Panc1 (cell line): ENCODE measurements at regions not wholly inside any gene's neighbourhood (a gene's known extent, or its start where the extent isn't known, plus 50 kb on each side); places are given as distances from the start of the nearest gene placed in this dataset.

ENCODE experiments used
- ATAC-seq: fragments of 200-7000 bp; cut with Tn5 transposase; 2 replicates; pipeline ENCODE4 v1.9.1; 2020; ENCODE audit warnings: mild to moderate bottlenecking, moderate library complexity
- BruUV-seq: library from RNA; stranded (reverse); fragments of 400-500 nt; replicated peaks from 2 replicates; lab custom pipeline; 2021; lab: Mats Ljungman, UMichigan
- CTCF ChIA-PET: fragments of 300-600 bp; sonication (Branson Sonifier 250); formaldehyde crosslinking; loops from one replicate; lab custom pipeline; 2022; ENCODE audit warnings: antibody characterized with exemption; lab: Charles Lee
- POLR2A ChIA-PET: fragments of 300-600 bp; sonication (Branson Sonifier 250); formaldehyde crosslinking; loops from one replicate; lab custom pipeline; 2022; ENCODE audit warnings: antibody characterized with exemption; lab: Charles Lee
- DNase-seq: peaks from one replicate; pipeline ENCODE4 v3.0.0-alpha.2; 2010; ENCODE audit warnings: low read depth, low spot score
- H3K27ac ChIP-seq: 2 replicates; pipeline ENCODE4 v1.5.1; 2011; ENCODE audit warnings: mild to moderate bottlenecking, low read length, inconsistent platforms
- H3K27me3 ChIP-seq: fragments of 200-500 bp; sonication (Bioruptor generic); 2 replicates; pipeline ENCODE4 v1.6.0; 2014; ENCODE audit warnings: low read length, inconsistent platforms; ENCODE audit not compliant: control insufficient read depth, insufficient read depth
- H3K36me3 ChIP-seq: fragments of 200-500 bp; sonication (Bioruptor generic); 2 replicates; pipeline ENCODE4 v1.5.1; 2014; ENCODE audit warnings: inconsistent platforms, mild to moderate bottlenecking, low read length, moderate library complexity; ENCODE audit not compliant: control insufficient read depth, insufficient read depth
- H3K4me1 ChIP-seq: 2 replicates; pipeline ENCODE4 v1.5.1; 2011; ENCODE audit warnings: inconsistent platforms, mild to moderate bottlenecking, low read length, moderate library complexity; ENCODE audit not compliant: control insufficient read depth, insufficient read depth
- H3K4me3 ChIP-seq, 2 experiments: 2 replicates each; pipeline ENCODE4 v1.5.1; 2011 to 2012; ENCODE audit warnings: low read depth in 2 of 2, low read length in 2 of 2, mild to moderate bottlenecking in 2 of 2, inconsistent platforms in 1 of 2, moderate library complexity in 1 of 2
- H3K9me3 ChIP-seq: fragments of 200-500 bp; sonication (Bioruptor generic); 2 replicates; pipeline ENCODE4 v1.5.1; 2014; ENCODE audit warnings: low read depth, mild to moderate bottlenecking, inconsistent platforms, low read length, moderate library complexity; ENCODE audit not compliant: control insufficient read depth, insufficient read depth
- POLR2AphosphoS5 ChIP-seq: IDR thresholded peaks from 2 replicates; pipeline ENCODE4 v1.6.1; 2012; ENCODE audit warnings: mild to moderate bottlenecking, low read depth, low read length, moderate library complexity
- REST ChIP-seq, 2 experiments: IDR thresholded peaks; 2 replicates each; pipeline ENCODE4 v1.6.1; 2011 to 2012; ENCODE audit warnings: low read depth in 2 of 2, control low read depth in 1 of 2, low read length in 1 of 2, mild to moderate bottlenecking in 1 of 2, moderate library complexity in 1 of 2; ENCODE audit not compliant: insufficient read depth in 1 of 2
- SIN3A ChIP-seq: IDR thresholded peaks from 2 replicates; pipeline ENCODE4 v1.6.1; 2012; ENCODE audit warnings: low read depth, mild to moderate bottlenecking, low read length, moderate library complexity, borderline replicate concordance; ENCODE audit not compliant: insufficient read depth
- TCF7L2 ChIP-seq: IDR thresholded peaks from 2 replicates; pipeline ENCODE4 v1.6.1; 2011; ENCODE audit warnings: mild to moderate bottlenecking, low read depth, low read length, inconsistent platforms
- in situ Hi-C: cut with HindIII; loops from 2 replicates; pipeline ENCODE4 v1.10.0; 2016; ENCODE audit warnings: low sequenced_read_pairs, low pct_unique_long_range_greater_than_20kb
- intact Hi-C: fragments of 100-400 bp; cut with micrococcal nuclease; formaldehyde crosslinking; loops from one replicate; pipeline ENCODE4 v1.10.0; 2022; ENCODE audit not compliant: unreplicated experiment
- TF ChIP-seq, protein P1 (sequence below): fragments of 450-650 bp; IDR thresholded peaks from 2 replicates; pipeline ENCODE4 v1.5.1; 2017; ENCODE audit warnings: mild to moderate bottlenecking

GRCh38 chr13:62838929-62839328, 1423.3 kb upstream of the PCDH20 start:
- ChIA-PET POLR2A (no interaction called here), CTCF (no interaction called here)
- in situ Hi-C loops: no loop called here
- DNase-seq: no peak
- ATAC-seq: no peak
- TF ChIP-seq SIN3A (no peak), POLR2AphosphoS5 (no peak), TCF7L2 (no peak), REST (IDR thresholded peaks at IDR 0.05; ENCODE audit: insufficient read depth in 1 of 2, low read depth in 2 of 2, low read length in 1 of 2) (no peak)
- TF ChIP-seq, protein P1, sequence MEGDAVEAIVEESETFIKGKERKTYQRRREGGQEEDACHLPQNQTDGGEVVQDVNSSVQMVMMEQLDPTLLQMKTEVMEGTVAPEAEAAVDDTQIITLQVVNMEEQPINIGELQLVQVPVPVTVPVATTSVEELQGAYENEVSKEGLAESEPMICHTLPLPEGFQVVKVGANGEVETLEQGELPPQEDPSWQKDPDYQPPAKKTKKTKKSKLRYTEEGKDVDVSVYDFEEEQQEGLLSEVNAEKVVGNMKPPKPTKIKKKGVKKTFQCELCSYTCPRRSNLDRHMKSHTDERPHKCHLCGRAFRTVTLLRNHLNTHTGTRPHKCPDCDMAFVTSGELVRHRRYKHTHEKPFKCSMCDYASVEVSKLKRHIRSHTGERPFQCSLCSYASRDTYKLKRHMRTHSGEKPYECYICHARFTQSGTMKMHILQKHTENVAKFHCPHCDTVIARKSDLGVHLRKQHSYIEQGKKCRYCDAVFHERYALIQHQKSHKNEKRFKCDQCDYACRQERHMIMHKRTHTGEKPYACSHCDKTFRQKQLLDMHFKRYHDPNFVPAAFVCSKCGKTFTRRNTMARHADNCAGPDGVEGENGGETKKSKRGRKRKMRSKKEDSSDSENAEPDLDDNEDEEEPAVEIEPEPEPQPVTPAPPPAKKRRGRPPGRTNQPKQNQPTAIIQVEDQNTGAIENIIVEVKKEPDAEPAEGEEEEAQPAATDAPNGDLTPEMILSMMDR: no peak
- no TSS peak for BruUV-seq
- Histone ChIP-seq H3K4me1 (no peaks in the 10 kb centered on the region), H3K27me3 (no peaks in the 10 kb centered on the region), H3K36me3 (no peaks in the 10 kb centered on the region), H3K9me3 (no peaks in the 10 kb centered on the region), H3K4me3 (no peak overlapping the region), H3K27ac (no peak overlapping the region)
- intact Hi-C loops: no loop called here

- DNase-seq: peak; percentile 48
- ChIA-PET POLR2A (no interaction called here), CTCF (no interaction called here)
- no TSS peak for BruUV-seq
- ATAC-seq: no peak
- Histone ChIP-seq H3K36me3 (no peaks in the 10 kb centered on the region), H3K4me3 (no peak overlapping the region), H3K4me1 (no peaks in the 10 kb centered on the region), H3K27me3 (no peaks in the 10 kb centered on the region), H3K27ac (no peak overlapping the region), H3K9me3 (no peaks in the 10 kb centered on the region)
- intact Hi-C loops (no loop called here), in situ Hi-C loops (no loop called here)
- TF ChIP-seq TCF7L2 (no peak), REST (IDR thresholded peaks at IDR 0.05; ENCODE audit: insufficient read depth in 1 of 2, low read depth in 2 of 2, low read length in 1 of 2) (no peak), SIN3A (no peak), POLR2AphosphoS5 (no peak)
- TF ChIP-seq, protein P1: no peak
Observed at GRCh38 chr13:62837895-62838294, 1422.2 kb upstream of the PCDH20 start.
